ENCODE measurements at regions not wholly inside any gene's neighbourhood (a gene's known extent, or its start where the extent isn't known, plus 50 kb on each side); places are given as distances from the start of the nearest gene placed in this dataset.

- Histone ChIP-seq H2BK120ac (ENCODE audit: low read depth, low read length) (no peak overlapping the region), H3K4me1 (ENCODE audit: control insufficient read depth, insufficient read depth, low read length) (no peaks in the 10 kb centered on the region), H3K36me3 (ENCODE audit: control insufficient read depth, insufficient read depth, low read length) (no peaks in the 10 kb centered on the region), H3K9me1 (ENCODE audit: insufficient read depth, low read length) (no peaks in the 10 kb centered on the region), H3K4me3 (ENCODE audit: insufficient read depth, low read depth, low read length) (no peak overlapping the region), H3K56ac (ENCODE audit: extremely low read depth, insufficient read depth, low read length) (no peak overlapping the region), H3K14ac (replicated peaks; ENCODE audit: low read depth, low read length) (no peak overlapping the region), H3K27ac (ENCODE audit: insufficient read depth, low read length) (no peak overlapping the region), H2AK9ac (replicated peaks; ENCODE audit: low read depth, low read length, poor library complexity) (no peak overlapping the region), H2AFZ (replicated peaks; ENCODE audit: low read length, poor library complexity) (no peak overlapping the region), H2BK5ac (ENCODE audit: low read depth, low read length, poor library complexity, severe bottlenecking) (no peak overlapping the region), H3K9me3 (ENCODE audit: control insufficient read depth, insufficient read depth, low read length) (no peaks in the 10 kb centered on the region), H4K91ac (ENCODE audit: insufficient read depth, low read depth, low read length) (no peak overlapping the region), H3K27me3 (ENCODE audit: control insufficient read depth, insufficient read depth, low read length) (peaks cover 2% of the 10 kb centered on the region), H3K4ac (ENCODE audit: low read depth, low read length) (no peak overlapping the region), H3K18ac (ENCODE audit: low read depth, low read length) (no peak overlapping the region), H2AK5ac (ENCODE audit: low read depth, low read length) (no peak overlapping the region), H4K5ac (ENCODE audit: low read depth, low read length) (no peak overlapping the region), H3K4me2 (ENCODE audit: low read depth, low read length) (no peak overlapping the region), H4K20me1 (ENCODE audit: insufficient read depth, low read length) (no peaks in the 10 kb centered on the region), H2BK20ac (ENCODE audit: low read depth, low read length) (no peak overlapping the region), H3K9ac (ENCODE audit: low read depth, low read length) (no peak overlapping the region), H3K79me1 (ENCODE audit: low read depth in 1 of 2, low read length in 2 of 2) (no peaks in the 10 kb centered on the region), H3K23ac (ENCODE audit: low read depth, low read length) (no peak overlapping the region), H4K8ac (ENCODE audit: low read depth in 2 of 2, low read length in 2 of 2) (no peak overlapping the region), H2BK15ac (ENCODE audit: low read depth, low read length) (no peak overlapping the region)
- ChIA-PET POLR2A (ENCODE audit: unreplicated experiment) (no interaction called here), CTCF (no interaction called here)
- in situ Hi-C loops (cut with MboI; ENCODE audit: low sequenced_read_pairs) = no loop called here
- TF ChIP-seq CEBPB (IDR thresholded peaks at IDR 0.05; ENCODE audit: low read depth, low read length) = no peak
- TF ChIP-seq NFE2L2 (IDR thresholded peaks at IDR 0.05; ENCODE audit: low read depth, low read length) = no peak
- TF ChIP-seq USF2 (IDR thresholded peaks at IDR 0.05; ENCODE audit: low read depth, low read length) = no peak
- no peak for TF ChIP-seq MAZ (IDR thresholded peaks at IDR 0.05; ENCODE audit: borderline replicate concordance, low read depth, low read length)
- TF ChIP-seq RCOR1 (IDR thresholded peaks at IDR 0.05; ENCODE audit: insufficient replicate concordance, low read length) = no peak
- no peak for TF ChIP-seq MAFK (IDR thresholded peaks at IDR 0.05; ENCODE audit: low read depth, low read length)
- no peak for TF ChIP-seq RFX5 (IDR thresholded peaks at IDR 0.05; ENCODE audit: low read depth, low read length)
- TF ChIP-seq RAD21 (IDR thresholded peaks at IDR 0.05; ENCODE audit: low read length) = no peak
- no peak for TF ChIP-seq CTCF (conservative IDR thresholded peaks at IDR 0.05; ENCODE audit: low read depth, low read length)
- TF ChIP-seq MXI1 (IDR thresholded peaks at IDR 0.05; ENCODE audit: borderline replicate concordance, low read depth, low read length) = no peak
- DNase-seq = no peak
- intact Hi-C loops (cut with micrococcal nuclease) = no loop called here
- dilution Hi-C loops (cut with HindIII; ENCODE audit: low sequenced_read_pairs, unreplicated experiment) = no loop called here
- WGBS, 2 experiments (ENCODE audit: extremely low coverage in 2 of 2, insufficient read length in 1 of 2) = no CpG with 5 or more reads among the region's 3 CpGs
- ATAC-seq (ENCODE audit: low read depth) = no peak
- BruUV-seq (replicated peaks) = no TSS peak
These were observed 77.9 kb upstream of the PHLPP1 start for GRCh38 chr18:62637403-62637802.

Data from IMR-90 (cell line).